GM12892 (cell line): ENCODE measurements at regions not wholly inside any gene's neighbourhood (a gene's known extent, or its start where the extent isn't known, plus 50 kb on each side); places are given as distances from the start of the nearest gene placed in this dataset.
"Not testable (repeated sequence)": the region's sequence is repeated elsewhere in the genome, so short reads cannot be mapped to it uniquely, and the experiment has no call there.

Experiments
- DNase-seq: peaks from one replicate; pipeline ENCODE4 v3.0.0; 2011; ENCODE audit not compliant: insufficient read length
- FAIRE-seq: peaks from 2 replicates; lab custom pipeline; 2011; peaks lifted over from hg19 to GRCh38; lab: Jason Lieb, UNC
- POLR2A ChIP-seq: IDR thresholded peaks from 2 replicates; pipeline ENCODE4 v1.6.1; 2011; ENCODE audit warnings: low read depth, low read length, control low read depth
- POLR2AphosphoS5 ChIP-seq: IDR thresholded peaks from 2 replicates; pipeline ENCODE4 v1.6.1; 2011; ENCODE audit warnings: low read depth, low read length, control low read depth
- TAF1 ChIP-seq: IDR thresholded peaks from 2 replicates; pipeline ENCODE4 v1.6.1; 2011; ENCODE audit warnings: low read depth, mild to moderate bottlenecking, control low read depth, low read length, borderline replicate concordance

- DNase-seq (no peak), FAIRE-seq (no peak)
- TF ChIP-seq POLR2AphosphoS5 (no peak), POLR2A (no peak), TAF1 (no peak)
Measured at GRCh38 chr2:582792-583528, 94.2 kb downstream of the TMEM18 start.

DNA sequence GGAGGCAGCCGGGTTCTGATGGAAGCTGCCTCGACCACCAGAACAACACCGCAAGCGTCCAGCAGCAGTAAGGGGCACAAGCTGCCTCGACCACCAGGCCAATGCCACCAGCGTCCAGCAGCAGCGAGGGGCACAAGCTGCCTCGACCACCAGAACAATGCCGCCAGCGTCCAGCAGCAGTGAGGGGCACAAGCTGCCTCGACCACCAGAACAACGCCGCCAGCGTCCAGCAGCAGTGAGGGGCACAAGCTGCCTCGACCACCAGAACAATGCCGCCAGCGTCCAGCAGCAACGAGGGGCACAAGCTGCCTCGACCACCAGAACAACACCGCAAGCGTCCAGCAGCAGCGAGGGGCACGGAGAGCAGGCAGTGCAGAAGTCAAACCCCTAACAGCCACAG lies 94.9 kb downstream of the TMEM18 start:
- not testable (repeated sequence) for FAIRE-seq, DNase-seq

GRCh38 chr2:579961-580360 lies 97.2 kb downstream of the TMEM18 start:
- FAIRE-seq, result no peak
- DNase-seq, result no peak
- TF ChIP-seq POLR2AphosphoS5, result no peak
- TF ChIP-seq TAF1, result no peak
- no peak for TF ChIP-seq POLR2A

GRCh38 chr2:579351-579886 lies 97.8 kb downstream of the TMEM18 start:
- TF ChIP-seq POLR2A (no peak), POLR2AphosphoS5 (no peak), TAF1 (no peak)
- DNase-seq, result no peak
- no peak for FAIRE-seq

- FAIRE-seq, result no peak
- TF ChIP-seq POLR2AphosphoS5 (no peak), POLR2A (no peak), TAF1 (no peak)
- no peak for DNase-seq
Measured at GRCh38 chr2:576292-576691, 100.9 kb downstream of the TMEM18 start.

DNA sequence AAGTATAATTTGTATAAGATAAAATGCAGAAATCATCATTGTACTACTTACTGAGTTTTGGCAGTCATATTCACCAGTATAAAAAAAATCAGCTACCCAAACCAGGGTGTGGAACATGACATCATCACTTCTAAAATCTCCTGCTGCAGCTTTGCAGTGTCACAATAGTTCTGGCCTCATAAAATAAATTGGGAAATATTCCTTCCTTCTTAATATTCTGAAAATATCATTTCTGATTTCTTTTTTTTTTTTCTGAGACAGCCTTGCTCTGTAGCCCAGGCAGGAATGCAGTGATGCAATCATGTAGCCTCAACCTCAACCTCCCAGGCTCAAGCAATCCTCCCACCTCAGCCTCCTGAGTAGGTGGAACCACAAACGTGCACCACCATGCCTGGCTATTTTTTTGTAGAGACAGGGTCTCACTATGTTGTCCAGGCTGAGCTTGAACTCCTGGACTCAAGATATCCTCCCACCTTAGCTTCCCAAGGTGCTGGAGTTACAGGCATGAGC lies 101.4 kb downstream of the TMEM18 start:
- TF ChIP-seq POLR2AphosphoS5, result no peak
- DNase-seq, result no peak
- no peak for FAIRE-seq

DNA sequence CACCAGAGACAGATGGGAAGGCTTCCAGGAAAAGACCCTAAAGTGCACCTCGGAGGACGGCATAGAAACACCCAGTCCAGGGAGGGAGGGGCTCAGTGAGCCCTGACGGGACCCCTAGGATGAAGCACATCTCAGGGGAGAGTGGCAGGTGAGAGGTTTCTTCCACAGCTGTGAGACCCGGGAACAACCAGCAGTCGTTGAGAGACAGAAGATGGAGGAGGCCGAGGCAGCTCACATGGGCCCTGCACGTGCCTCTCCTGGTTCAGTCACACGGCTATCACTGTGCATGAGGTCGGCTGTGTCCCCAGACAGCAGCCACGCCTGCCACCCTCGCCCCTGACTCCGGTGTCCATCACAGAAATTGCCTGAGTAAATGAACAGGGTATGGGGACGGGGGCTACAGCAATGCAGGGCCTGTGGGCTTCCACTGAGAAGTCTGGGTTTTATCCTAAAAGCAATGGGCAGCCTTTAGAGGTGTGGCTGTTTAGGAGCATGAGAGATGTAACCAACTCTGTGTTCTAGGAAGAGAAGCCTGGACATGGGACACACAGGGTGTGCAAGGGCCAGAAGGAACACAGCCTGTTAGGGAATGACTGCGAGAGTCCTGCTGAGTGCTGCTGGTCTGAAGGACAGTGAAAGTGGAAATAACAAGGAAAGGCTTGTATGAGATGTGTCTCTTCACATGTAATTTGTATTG lies 102.0 kb downstream of the TMEM18 start:
- DNase-seq, result no peak
- TF ChIP-seq POLR2AphosphoS5 (no peak), POLR2A (no peak), TAF1 (no peak)
- no peak for FAIRE-seq

DNA sequence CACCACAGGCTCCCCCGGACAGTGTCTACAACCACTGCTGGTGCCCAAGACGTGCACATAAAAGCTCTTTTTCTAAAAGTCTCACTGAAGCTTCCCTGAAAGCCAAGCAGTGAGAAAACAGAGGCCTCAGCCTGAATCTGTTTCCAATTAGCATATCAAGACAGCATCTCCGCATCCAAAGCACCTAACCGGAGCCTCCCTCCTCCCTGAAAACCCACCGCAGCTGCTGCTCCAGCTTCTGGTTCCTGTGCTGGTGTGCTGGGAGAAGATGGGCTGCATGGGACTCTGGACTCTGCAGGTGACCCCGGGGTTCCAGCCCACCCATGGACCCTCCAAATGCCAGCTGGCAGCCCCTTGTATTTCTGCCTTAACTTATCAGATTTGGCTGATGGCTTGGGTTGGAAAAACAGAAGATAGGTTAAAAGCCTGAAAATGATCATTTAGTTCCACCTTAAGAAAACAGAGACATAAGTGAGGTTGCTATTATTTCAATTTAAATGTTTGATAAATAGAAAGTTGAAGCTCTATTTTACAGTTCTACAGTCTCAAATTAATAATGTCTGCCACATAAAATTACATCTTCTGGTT lies 103.3 kb downstream of the TMEM18 start:
- DNase-seq, result no peak
- no peak for TF ChIP-seq POLR2AphosphoS5
- TF ChIP-seq POLR2A, result no peak
- no peak for TF ChIP-seq TAF1
- no peak for FAIRE-seq

GRCh38 chr2:573025-573424 lies 104.2 kb downstream of the TMEM18 start:
- FAIRE-seq, result no peak
- no peak for DNase-seq
- TF ChIP-seq TAF1 (no peak), POLR2A (no peak), POLR2AphosphoS5 (no peak)

GRCh38 chr2:569681-570080 lies 107.5 kb downstream of the TMEM18 start:
- FAIRE-seq (no peak), DNase-seq (no peak)
- TF ChIP-seq POLR2AphosphoS5, result no peak
- no peak for TF ChIP-seq TAF1
- no peak for TF ChIP-seq POLR2A

GRCh38 chr2:568639-569235 lies 108.5 kb downstream of the TMEM18 start:
- TF ChIP-seq TAF1, result no peak
- FAIRE-seq, result no peak
- no peak for DNase-seq
